SK-MEL-5 (cell line): ENCODE measurements at regions not wholly inside any gene's neighbourhood (a gene's known extent, or its start where the extent isn't known, plus 50 kb on each side); places are given as distances from the start of the nearest gene placed in this dataset.

ENCODE experiments used
- DNase-seq: peaks from one replicate; pipeline ENCODE4 v3.0.0-alpha.2; 2016; ENCODE audit warnings: low read depth, low spot score
- in situ Hi-C: cut with HindIII; loops from 2 replicates; pipeline ENCODE4 v1.10.0; 2016; ENCODE audit warnings: low sequenced_read_pairs, high pct_unique_total_duplicates, low pct_unique_long_range_greater_than_20kb

GRCh38 chr4:138964716-138965426 is 50.7 kb upstream of the NOCT start:
- DNase-seq: no peak
- in situ Hi-C loops: no loop called here

GRCh38 chr4:138963412-138963811 is 52.2 kb upstream of the NOCT start:
- in situ Hi-C loops: no loop called here

GRCh38 chr4:138961664-138962063 is 53.9 kb upstream of the NOCT start:
- in situ Hi-C loops: no loop called here
- no peak for DNase-seq

More at GRCh38 chr4:138963412-138963811, 52.2 kb upstream of the NOCT start:
- DNase-seq: no peak

- in situ Hi-C loops: no loop called here
- no peak for DNase-seq
These were observed 54.5 kb upstream of the NOCT start for GRCh38 chr4:138961129-138961528.

- in situ Hi-C loops: no loop called here
- DNase-seq: no peak
These were observed 55.3 kb upstream of the NOCT start for GRCh38 chr4:138960175-138960710.

GRCh38 chr4:138959097-138959815 is 56.3 kb upstream of the NOCT start:
- no peak for DNase-seq
- in situ Hi-C loops: no loop called here

- in situ Hi-C loops: no loop called here
- DNase-seq: no peak
These were observed 57.1 kb upstream of the NOCT start for GRCh38 chr4:138958519-138958918.

GRCh38 chr4:138957302-138957701 is 58.3 kb upstream of the NOCT start:
- in situ Hi-C loops: no loop called here

GRCh38 chr4:138954428-138954827 is 61.2 kb upstream of the NOCT start:
- in situ Hi-C loops: no loop called here
- no peak for DNase-seq

More at GRCh38 chr4:138957302-138957701, 58.3 kb upstream of the NOCT start:
- no peak for DNase-seq

- in situ Hi-C loops: no loop called here
- DNase-seq: peak; percentile 3
These were observed 61.6 kb upstream of the NOCT start for GRCh38 chr4:138953961-138954371.

- in situ Hi-C loops: no loop called here
- no peak for DNase-seq
These were observed 63.2 kb upstream of the NOCT start for GRCh38 chr4:138952411-138952810.

GRCh38 chr4:138951764-138952163 is 63.8 kb upstream of the NOCT start:
- DNase-seq: no peak
- in situ Hi-C loops: no loop called here

GRCh38 chr4:138949866-138950265 is 65.7 kb upstream of the NOCT start:
- in situ Hi-C loops: no loop called here
- DNase-seq: no peak

GRCh38 chr4:138948918-138949317 is 66.7 kb upstream of the NOCT start:
- DNase-seq: no peak
- in situ Hi-C loops: no loop called here

- DNase-seq: no peak
- in situ Hi-C loops: no loop called here
These were observed 69.3 kb upstream of the NOCT start for GRCh38 chr4:138946306-138946705.

GRCh38 chr4:138945840-138946239 is 69.7 kb upstream of the NOCT start:
- in situ Hi-C loops: no loop called here
- DNase-seq: no peak

GRCh38 chr4:138945401-138945800 is 70.2 kb upstream of the NOCT start:
- in situ Hi-C loops: no loop called here
- DNase-seq: no peak

- in situ Hi-C loops: no loop called here
- DNase-seq: no peak
These were observed 71.7 kb upstream of the NOCT start for GRCh38 chr4:138943893-138944292.

GRCh38 chr4:138941037-138941436 is 74.5 kb upstream of the NOCT start:
- in situ Hi-C loops: no loop called here
- DNase-seq: no peak
